Ishikawa (cell line): ENCODE measurements at regions not wholly inside any gene's neighbourhood (a gene's known extent, or its start where the extent isn't known, plus 50 kb on each side); places are given as distances from the start of the nearest gene placed in this dataset.

Experiments
- CREB1 ChIP-seq: IDR thresholded peaks from 2 replicates; pipeline ENCODE4 v1.6.1; 2012; ENCODE audit warnings: low read depth
- EP300 ChIP-seq: IDR thresholded peaks from 2 replicates; pipeline ENCODE4 v1.6.1; 2012; ENCODE audit warnings: borderline replicate concordance
- MAX ChIP-seq: IDR thresholded peaks from 2 replicates; pipeline ENCODE4 v1.6.1; 2012
- RAD21 ChIP-seq: IDR thresholded peaks from 2 replicates; pipeline ENCODE4 v1.6.1; 2012; ENCODE audit warnings: low read depth
- REST ChIP-seq: IDR thresholded peaks from 2 replicates; pipeline ENCODE4 v1.6.1; 2012; ENCODE audit warnings: low read depth, mild to moderate bottlenecking
- TAF1 ChIP-seq: IDR thresholded peaks from 2 replicates; pipeline ENCODE4 v1.6.1; 2012; ENCODE audit warnings: low read depth, mild to moderate bottlenecking
- TEAD4 ChIP-seq: IDR thresholded peaks from 2 replicates; pipeline ENCODE4 v1.6.1; 2012
- USF1 ChIP-seq: IDR thresholded peaks from 2 replicates; pipeline ENCODE4 v1.6.1; 2012

- TF ChIP-seq MAX (no peak), EP300 (no peak), USF1 (no peak), TEAD4 (no peak), TAF1 (no peak), CREB1 (no peak), REST (no peak), RAD21 (no peak)
These were observed 808.9 kb upstream of the RAB6C start for GRCh38 chr2:129170570-129170969.
